ENCODE measurements at regions not wholly inside any gene's neighbourhood (a gene's known extent, or its start where the extent isn't known, plus 50 kb on each side); places are given as distances from the start of the nearest gene placed in this dataset.

DNA sequence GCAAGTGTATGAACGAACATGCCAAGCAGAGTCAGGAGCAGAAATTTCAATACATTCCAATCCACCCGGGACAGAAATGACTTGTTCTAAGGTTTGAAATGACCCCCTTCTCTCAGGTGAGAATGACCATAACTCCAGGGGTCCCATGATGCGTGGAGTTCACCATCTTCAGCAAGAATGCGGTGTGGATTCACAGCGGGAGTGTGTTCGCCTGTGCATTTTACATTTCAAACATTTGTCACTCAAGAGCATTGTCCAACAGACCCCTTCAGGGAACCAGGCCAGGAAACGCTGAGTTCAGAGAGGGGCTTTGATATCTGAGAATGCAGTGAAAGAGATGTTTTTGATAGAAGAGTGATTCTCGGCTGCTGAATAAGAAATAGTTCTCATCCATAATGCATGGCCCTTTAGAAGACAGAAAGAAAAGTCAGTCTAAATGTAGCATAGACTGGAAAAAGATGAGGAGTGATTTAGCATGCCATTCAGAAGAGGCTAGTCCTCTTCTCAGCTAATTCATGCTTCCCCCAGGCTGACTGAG is 200.3 kb upstream of the KCNG1 start:
- TF ChIP-seq, protein P1, sequence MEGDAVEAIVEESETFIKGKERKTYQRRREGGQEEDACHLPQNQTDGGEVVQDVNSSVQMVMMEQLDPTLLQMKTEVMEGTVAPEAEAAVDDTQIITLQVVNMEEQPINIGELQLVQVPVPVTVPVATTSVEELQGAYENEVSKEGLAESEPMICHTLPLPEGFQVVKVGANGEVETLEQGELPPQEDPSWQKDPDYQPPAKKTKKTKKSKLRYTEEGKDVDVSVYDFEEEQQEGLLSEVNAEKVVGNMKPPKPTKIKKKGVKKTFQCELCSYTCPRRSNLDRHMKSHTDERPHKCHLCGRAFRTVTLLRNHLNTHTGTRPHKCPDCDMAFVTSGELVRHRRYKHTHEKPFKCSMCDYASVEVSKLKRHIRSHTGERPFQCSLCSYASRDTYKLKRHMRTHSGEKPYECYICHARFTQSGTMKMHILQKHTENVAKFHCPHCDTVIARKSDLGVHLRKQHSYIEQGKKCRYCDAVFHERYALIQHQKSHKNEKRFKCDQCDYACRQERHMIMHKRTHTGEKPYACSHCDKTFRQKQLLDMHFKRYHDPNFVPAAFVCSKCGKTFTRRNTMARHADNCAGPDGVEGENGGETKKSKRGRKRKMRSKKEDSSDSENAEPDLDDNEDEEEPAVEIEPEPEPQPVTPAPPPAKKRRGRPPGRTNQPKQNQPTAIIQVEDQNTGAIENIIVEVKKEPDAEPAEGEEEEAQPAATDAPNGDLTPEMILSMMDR (IDR thresholded peaks at IDR 0.05): no peak
- TF ChIP-seq POLR2A (IDR thresholded peaks at IDR 0.05) (no peak), EP300 (IDR thresholded peaks at IDR 0.05) (no peak)
